Body of pancreas (tissue), 4 donors: ENCODE measurements at regions not wholly inside any gene's neighbourhood (a gene's known extent, or its start where the extent isn't known, plus 50 kb on each side); places are given as distances from the start of the nearest gene placed in this dataset.

Source experiments
- ATAC-seq: fragments of 150-250 bp; one replicate; pipeline ENCODE4 v1.9.1; 2016
- DNase-seq, 4 donors: peaks; one replicate each; pipeline ENCODE4 v3.0.0-alpha.2; 2019
- H3K27ac ChIP-seq, 4 donors: fragments of 200-600 bp; sonication (generic); 1 replicate in 3 of 4; 2 replicates in 1 of 4; pipeline versions ENCODE4 v1.5.1 to v1.6.1; 2016 to 2019; ENCODE audit warnings: mild to moderate bottlenecking in 1 of 4, mixed read lengths in 1 of 4, moderate library complexity in 1 of 4
- H3K27me3 ChIP-seq, 2 donors: fragments of 200-600 bp; sonication (generic); one replicate each; pipeline ENCODE4 v1.6.0; 2016; ENCODE audit warnings: mild to moderate bottlenecking in 1 of 2
- H3K36me3 ChIP-seq, 2 donors: fragments of 200-600 bp; sonication (generic); replicated peaks in 1 of 2; 2 replicates each; pipeline ENCODE4 v1.5.1; 2016; ENCODE audit warnings: low read depth in 2 of 2; ENCODE audit not compliant: insufficient read depth in 1 of 2
- H3K4me1 ChIP-seq: fragments of 200-600 bp; sonication (generic); one replicate; pipeline ENCODE4 v1.6.0; 2016
- H3K4me3 ChIP-seq, 2 donors: fragments of 200-600 bp; sonication (generic); 1 replicate in 1 of 2; 2 replicates in 1 of 2; pipeline ENCODE4 v1.5.1; 2016 to 2019
- H3K9me3 ChIP-seq, 3 donors: fragments of 200-600 bp; sonication (generic); 1 replicate in 2 of 3; 2 replicates in 1 of 3; pipeline ENCODE4 v1.5.1; 2016
- CTCF ChIP-seq, 7 experiments: fragments of 450-650 bp in 4 of 7; fragments of 200-600 bp in 3 of 7; sonication (generic) in 3 of 7; IDR thresholded peaks; one replicate each; pipeline ENCODE4 v1.5.1; 2016 to 2019; ENCODE audit warnings: antibody characterized with exemption in 7 of 7
- POLR2A ChIP-seq, 3 donors: fragments of 450-650 bp; IDR thresholded peaks; one replicate each; pipeline ENCODE4 v1.6.1; 2016; ENCODE audit warnings: antibody characterized with exemption in 3 of 3, mild to moderate bottlenecking in 2 of 3
- WGBS, 2 donors: methylation state at CpG; one replicate each; pipeline ENCODE4 v1.1.5; 2017; 5-methylcytosine and 5-hydroxymethylcytosine counted together
- intact Hi-C: fragments of 100-400 bp; cut with DNase I; formaldehyde crosslinking; loops from one replicate; pipeline ENCODE4 v1.15.1; 2023

GRCh38 chr9:118148990-118149389 lies 444.8 kb downstream of the TLR4 start:
- TF ChIP-seq POLR2A (IDR thresholded peaks at IDR 0.05) (no peak), CTCF (IDR thresholded peaks at IDR 0.05) (no peak)
- WGBS, 2 donors, result 64 to 89% methylated on average over 1 of the region's 1 CpG
- Histone ChIP-seq H3K4me1 (no peaks in the 10 kb centered on the region), H3K27ac (no peak overlapping the region), H3K4me3 (no peak overlapping the region), H3K9me3 (no peaks in the 10 kb centered on the region), H3K36me3 (no peaks in the 10 kb centered on the region), H3K27me3 (no peaks in the 10 kb centered on the region)
- ATAC-seq, result no peak
- DNase-seq, result no peak
- intact Hi-C loops, result no loop called here

GRCh38 chr9:118156846-118157245 lies 452.6 kb downstream of the TLR4 start:
- Histone ChIP-seq H3K27ac (no peak overlapping the region), H3K9me3 (no peaks in the 10 kb centered on the region), H3K27me3 (no peaks in the 10 kb centered on the region), H3K4me1 (no peaks in the 10 kb centered on the region), H3K36me3 (no peaks in the 10 kb centered on the region), H3K4me3 (no peak overlapping the region)
- WGBS, 2 donors, result 57 to 60% methylated on average over 6 of the region's 6 CpGs
- ATAC-seq (no peak), DNase-seq (no peak)
- no peak for TF ChIP-seq POLR2A (IDR thresholded peaks at IDR 0.05)
- no peak for TF ChIP-seq CTCF (IDR thresholded peaks at IDR 0.05)
- intact Hi-C loops, result no loop called here

- Histone ChIP-seq H3K4me3 (no peak overlapping the region), H3K27ac (no peak overlapping the region), H3K27me3 (no peaks in the 10 kb centered on the region), H3K36me3 (no peaks in the 10 kb centered on the region), H3K4me1 (no peaks in the 10 kb centered on the region), H3K9me3 (no peaks in the 10 kb centered on the region)
- WGBS, 2 donors, result 56 to 57% methylated on average over 3 of the region's 3 CpGs
- DNase-seq, result no peak
- no peak for ATAC-seq
- intact Hi-C loops, result no loop called here
- TF ChIP-seq POLR2A (IDR thresholded peaks at IDR 0.05), result no peak
Observed at GRCh38 chr9:118162716-118163115, 458.5 kb downstream of the TLR4 start.

- ATAC-seq (no peak), DNase-seq (no peak)
- H3K9me3 ChIP-seq, result no peaks in the 10 kb centered on the region
- 60 to 78% methylated on average over 2 of the region's 2 CpGs for WGBS, 2 donors
- H3K36me3 ChIP-seq, result no peaks in the 10 kb centered on the region
- H3K27ac ChIP-seq, result no peak overlapping the region
- no peaks in the 10 kb centered on the region for H3K27me3 ChIP-seq
- no peak overlapping the region for H3K4me3 ChIP-seq
- TF ChIP-seq POLR2A (IDR thresholded peaks at IDR 0.05), result no peak
- no peak for TF ChIP-seq CTCF (IDR thresholded peaks at IDR 0.05)
- intact Hi-C loops, result no loop called here
- no peaks in the 10 kb centered on the region for H3K4me1 ChIP-seq
Observed at GRCh38 chr9:118163751-118164150, 459.5 kb downstream of the TLR4 start.

- no peaks in the 10 kb centered on the region for H3K36me3 ChIP-seq
- no peaks in the 10 kb centered on the region for H3K9me3 ChIP-seq
- no peak for DNase-seq
- H3K27me3 ChIP-seq, result no peaks in the 10 kb centered on the region
- intact Hi-C loops, result no loop called here
- no peak overlapping the region for H3K4me3 ChIP-seq
- 41 to 50% methylated on average over 1 of the region's 1 CpG for WGBS, 2 donors
- H3K4me1 ChIP-seq, result no peaks in the 10 kb centered on the region
- H3K27ac ChIP-seq, result no peak overlapping the region
- ATAC-seq, result no peak
- TF ChIP-seq CTCF (IDR thresholded peaks at IDR 0.05) (no peak), POLR2A (IDR thresholded peaks at IDR 0.05) (no peak)
Observed at GRCh38 chr9:118165451-118165850, 461.2 kb downstream of the TLR4 start.
